K562 (cell line): ENCODE measurements at regions not wholly inside any gene's neighbourhood (a gene's known extent, or its start where the extent isn't known, plus 50 kb on each side); places are given as distances from the start of the nearest gene placed in this dataset.

ENCODE experiments used
- ATAC-seq: fragments of 200-7000 bp; cut with Tn5 transposase; 3 replicates; pipeline ENCODE4 v1.9.1; 2020; ENCODE audit warnings: moderate library complexity
- BruUV-seq: library from RNA; stranded (reverse); fragments of 400-500 nt; replicated peaks from 2 replicates; lab custom pipeline; 2021; lab: Mats Ljungman, UMichigan
- CTCF ChIA-PET: fragments of 300-600 bp; formaldehyde crosslinking; extraction: SDS; loops from one replicate; lab custom pipeline; 2021; ENCODE audit warnings: low intra/inter-chr PET ratio; lab: Yijun Ruan, JAX
- POLR2A ChIA-PET: fragments of 300-600, 350-650 bp; sonication (Branson Sonifier 250); formaldehyde crosslinking; extraction: SDS; loops from one replicate; lab custom pipeline; 2021; ENCODE audit warnings: antibody characterized with exemption, inconsistent platforms; lab: Yijun Ruan, JAX
- DNase-seq, 4 experiments: peaks; one replicate each; pipeline versions ENCODE4 v3.0.0 to v3.0.0-alpha.2; 2011 to 2018; ENCODE audit warnings: low spot score in 3 of 4, mixed read lengths in 3 of 4; ENCODE audit errors: extremely low read depth in 1 of 4
- FAIRE-seq: peaks from 2 replicates; lab custom pipeline; 2011; peaks lifted over from hg19 to GRCh38; lab: Jason Lieb, UNC
- H2AFZ ChIP-seq: 2 replicates; pipeline ENCODE4 v1.6.0; 2011; ENCODE audit warnings: low read depth, low read length, control low read depth, inconsistent platforms
- H3K27ac ChIP-seq: fragments of 200-600 bp; 3 replicates; pipeline ENCODE4 v1.8.0; 2011; ENCODE audit warnings: low read depth, mild to moderate bottlenecking, control low read depth, inconsistent platforms, low read length, moderate library complexity, mixed read lengths; ENCODE audit errors: extremely low read depth
- H3K27me3 ChIP-seq, 2 experiments: fragments of 300-600 bp in 1 of 2; 2 replicates in 1 of 2; 3 replicates in 1 of 2; pipeline versions ENCODE4 v1.6.0 to v1.8.0; 2011; ENCODE audit warnings: inconsistent platforms in 2 of 2, low read length in 2 of 2, mild to moderate bottlenecking in 1 of 2, mixed read lengths in 1 of 2, moderate library complexity in 1 of 2; ENCODE audit not compliant: control insufficient read depth in 2 of 2, insufficient read depth in 2 of 2
- H3K36me3 ChIP-seq: fragments of 300-600 bp; 3 replicates; pipeline ENCODE4 v1.8.0; 2011; ENCODE audit warnings: mild to moderate bottlenecking, low read length, inconsistent platforms; ENCODE audit not compliant: control insufficient read depth, insufficient read depth
- H3K4me1 ChIP-seq, 2 experiments: fragments of 200-600 bp in 1 of 2; replicated peaks in 1 of 2; 2 replicates in 1 of 2; 3 replicates in 1 of 2; pipeline versions ENCODE4 v1.5.1 to v1.8.0; 2011; ENCODE audit warnings: inconsistent platforms in 2 of 2, low read length in 2 of 2, mild to moderate bottlenecking in 1 of 2, mixed read lengths in 1 of 2, moderate library complexity in 1 of 2; ENCODE audit not compliant: control insufficient read depth in 2 of 2, insufficient read depth in 2 of 2
- H3K4me2 ChIP-seq: 2 replicates; pipeline ENCODE4 v1.6.1; 2011; ENCODE audit warnings: low read length, control low read depth, inconsistent platforms, mixed read lengths; ENCODE audit not compliant: insufficient read depth
- H3K4me3 ChIP-seq: fragments of 200-600 bp; sonication (generic), shearing (Covaris generic); 2 replicates; pipeline ENCODE4 v1.5.1; 2016; ENCODE audit warnings: control low read depth, inconsistent platforms
- H3K79me2 ChIP-seq: fragments of 200-600 bp; 3 replicates; pipeline ENCODE4 v1.8.0; 2011; ENCODE audit warnings: low read length, inconsistent platforms; ENCODE audit not compliant: control insufficient read depth, insufficient read depth
- H3K9ac ChIP-seq, 2 experiments: 2 replicates each; pipeline versions ENCODE4 v1.6.0 to v1.6.1; 2011; ENCODE audit warnings: low read depth in 2 of 2, low read length in 2 of 2, control low read depth in 1 of 2, inconsistent platforms in 1 of 2, mild to moderate bottlenecking in 1 of 2, mixed read lengths in 1 of 2; ENCODE audit not compliant: insufficient read depth in 1 of 2
- H3K9me1 ChIP-seq: one replicate; pipeline ENCODE4 v1.6.0; 2011; ENCODE audit warnings: inconsistent platforms, mild to moderate bottlenecking, low read length, moderate library complexity; ENCODE audit not compliant: control insufficient read depth, insufficient read depth
- H3K9me3 ChIP-seq: replicated peaks from 2 replicates; pipeline ENCODE4 v1.5.1; 2011; ENCODE audit warnings: low read depth, low read length, inconsistent platforms; ENCODE audit not compliant: control insufficient read depth, insufficient read depth
- H4K20me1 ChIP-seq: replicated peaks from 2 replicates; pipeline ENCODE4 v1.6.1; 2011; ENCODE audit warnings: low read length, inconsistent platforms, mixed read lengths; ENCODE audit not compliant: control insufficient read depth, insufficient read depth
- BHLHE40 ChIP-seq: IDR thresholded peaks from 2 replicates; pipeline ENCODE4 v1.6.1; 2011; ENCODE audit warnings: low read length, improper control_type of control experiment
- L3MBTL2 ChIP-seq: fragments of 450-650 bp; IDR thresholded peaks from 2 replicates; pipeline ENCODE4 v1.6.1; 2016; ENCODE audit warnings: mild to moderate bottlenecking, moderate library complexity
- WGBS: fragments of 100-300 bp; shearing (Covaris generic); methylation state at CpG from one replicate; pipeline ENCODE4 v1.1.6; 2016; ENCODE audit warnings: low coverage, mixed read lengths; ENCODE audit not compliant: insufficient coverage; ENCODE audit errors: missing lambda C conversion rate; 5-methylcytosine and 5-hydroxymethylcytosine counted together
- in situ Hi-C: fragments of 300-500 bp; cut with MboI; formaldehyde crosslinking; loops from 4 replicates; pipeline ENCODE4 v1.15.0; 2018; ENCODE audit warnings: inconsistent platforms, mixed read lengths
- intact Hi-C: fragments of 100-400 bp; cut with micrococcal nuclease; formaldehyde crosslinking; loops from 2 replicates; pipeline ENCODE4 v1.14.2; 2022
- TF ChIP-seq, protein P1 (sequence below): fragments of 450-650 bp; IDR thresholded peaks from 2 replicates; pipeline ENCODE4 v1.6.1; 2016
- TF ChIP-seq, protein P2 (sequence below), 2 experiments: IDR thresholded peaks in 1 of 2; conservative IDR thresholded peaks in 1 of 2; 2 replicates each; pipeline ENCODE4 v1.6.1; 2016; ENCODE audit warnings: low read depth in 2 of 2, mild to moderate bottlenecking in 1 of 2, missing compliant biosample characterization in 1 of 2, missing genetic modification characterization in 1 of 2, moderate library complexity in 1 of 2

DNA sequence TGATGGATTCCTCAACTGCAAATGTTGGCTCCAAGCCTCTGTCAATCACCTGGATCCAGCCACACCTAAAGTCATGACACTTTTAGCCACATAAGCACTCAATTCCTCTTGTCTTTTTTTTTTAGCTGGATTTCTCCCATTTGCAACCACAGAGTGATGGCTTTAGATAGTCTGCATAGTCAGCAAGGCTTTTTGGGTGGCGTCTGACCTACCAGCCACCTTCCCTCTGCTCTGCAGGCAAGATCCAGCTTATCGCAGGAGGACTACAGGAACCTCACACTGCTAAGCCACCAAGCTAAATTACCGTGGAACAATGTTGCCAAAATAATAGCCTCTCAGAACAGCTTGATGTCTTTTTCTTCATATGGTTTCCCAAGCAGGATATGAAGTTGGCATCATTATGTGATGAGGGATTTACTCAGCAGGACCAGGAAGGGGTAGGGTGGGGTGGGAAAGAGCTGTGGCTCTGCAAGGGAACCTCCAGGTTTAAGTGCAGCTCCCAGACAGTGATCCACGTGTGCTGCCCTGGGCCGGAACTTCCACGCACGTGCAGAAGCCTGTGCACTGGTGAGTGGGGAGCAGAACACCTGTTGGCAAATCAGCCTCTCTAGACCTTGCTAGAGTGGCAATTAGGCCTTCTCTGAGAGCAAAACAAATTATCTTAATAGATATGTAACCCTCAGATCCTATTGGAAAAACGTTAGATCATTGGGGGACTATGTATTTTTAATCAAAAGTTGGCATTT is 170.6 kb upstream of the NCK2 start:
- no peaks in the 10 kb centered on the region for H3K79me2 ChIP-seq
- no peak overlapping the region for H3K9ac ChIP-seq
- no peaks in the 10 kb centered on the region for H3K9me1 ChIP-seq
- FAIRE-seq: no peak
- H4K20me1 ChIP-seq: no peaks in the 10 kb centered on the region
- peaks cover 0 to 5% of the 10 kb centered on the region in 2 experiments; a peak in 1 of 5 replicates for H3K4me1 ChIP-seq
- in situ Hi-C loops: no loop called here
- ATAC-seq: no peak
- no peak overlapping the region for H3K4me2 ChIP-seq
- no peak for TF ChIP-seq L3MBTL2
- TF ChIP-seq, protein P1, sequence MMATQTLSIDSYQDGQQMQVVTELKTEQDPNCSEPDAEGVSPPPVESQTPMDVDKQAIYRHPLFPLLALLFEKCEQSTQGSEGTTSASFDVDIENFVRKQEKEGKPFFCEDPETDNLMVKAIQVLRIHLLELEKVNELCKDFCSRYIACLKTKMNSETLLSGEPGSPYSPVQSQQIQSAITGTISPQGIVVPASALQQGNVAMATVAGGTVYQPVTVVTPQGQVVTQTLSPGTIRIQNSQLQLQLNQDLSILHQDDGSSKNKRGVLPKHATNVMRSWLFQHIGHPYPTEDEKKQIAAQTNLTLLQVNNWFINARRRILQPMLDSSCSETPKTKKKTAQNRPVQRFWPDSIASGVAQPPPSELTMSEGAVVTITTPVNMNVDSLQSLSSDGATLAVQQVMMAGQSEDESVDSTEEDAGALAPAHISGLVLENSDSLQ: peak; percentile 86
- TF ChIP-seq, protein P2, sequence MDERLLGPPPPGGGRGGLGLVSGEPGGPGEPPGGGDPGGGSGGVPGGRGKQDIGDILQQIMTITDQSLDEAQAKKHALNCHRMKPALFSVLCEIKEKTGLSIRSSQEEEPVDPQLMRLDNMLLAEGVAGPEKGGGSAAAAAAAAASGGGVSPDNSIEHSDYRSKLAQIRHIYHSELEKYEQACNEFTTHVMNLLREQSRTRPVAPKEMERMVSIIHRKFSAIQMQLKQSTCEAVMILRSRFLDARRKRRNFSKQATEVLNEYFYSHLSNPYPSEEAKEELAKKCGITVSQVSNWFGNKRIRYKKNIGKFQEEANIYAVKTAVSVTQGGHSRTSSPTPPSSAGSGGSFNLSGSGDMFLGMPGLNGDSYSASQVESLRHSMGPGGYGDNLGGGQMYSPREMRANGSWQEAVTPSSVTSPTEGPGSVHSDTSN (CRISPR knock-in tag; IDR thresholded peaks at IDR 0.05; ENCODE audit: low read depth): no peak; the same call in 1 of the 2 replicates
- TF ChIP-seq, protein P2 (tag; conservative IDR thresholded peaks at IDR 0.05; ENCODE audit: low read depth): peak; percentile 48
- peak; percentile 56 for TF ChIP-seq BHLHE40
- TF ChIP-seq, all 486 proteins: peak for 3
- H3K9me3 ChIP-seq: no peaks in the 10 kb centered on the region
- H3K27me3 ChIP-seq: peaks cover 20 to 32% of the 10 kb centered on the region in 2 experiments; a peak in 3 of 5 replicates
- ChIA-PET CTCF (no interaction called here), POLR2A (interaction anchor here (0.5 to 1.0 kb wide), 5 partner anchors 9 to 2000 kb away, joined by 3 to 6 read pairs (median 3); no protein-coding TSS in a partner anchor)
- no peak overlapping the region for H2AFZ ChIP-seq
- BruUV-seq: no TSS peak
- H3K27ac ChIP-seq: no peak overlapping the region
- intact Hi-C loops: loop anchor here (10.0 kb wide), 2 partner anchors 341 to 971 kb away; no protein-coding TSS in a partner anchor
- WGBS: 5% methylated on average over 8 of the region's 8 CpGs
- DNase-seq: no peak
- no peaks in the 10 kb centered on the region for H3K36me3 ChIP-seq
- no peak overlapping the region for H3K4me3 ChIP-seq
